Loucy (cell line): ENCODE measurements at regions not wholly inside any gene's neighbourhood (a gene's known extent, or its start where the extent isn't known, plus 50 kb on each side); places are given as distances from the start of the nearest gene placed in this dataset.

ENCODE experiments used
- EZH2phosphoT487 ChIP-seq: fragments of 200-600 bp; IDR thresholded peaks from 2 replicates; pipeline ENCODE4 v1.6.1; 2018; ENCODE audit warnings: antibody characterized with exemption, mild to moderate bottlenecking, moderate library complexity, borderline replicate concordance
- TF ChIP-seq, protein P1 (sequence below): fragments of 200-600 bp; sonication (generic); conservative IDR thresholded peaks from 2 replicates; pipeline ENCODE4 v1.5.1; 2014; ENCODE audit warnings: mild to moderate bottlenecking, antibody characterized with exemption, low read length

GRCh38 chr16:63623551-63624039 is 1498.3 kb downstream of the CDH11 start:
- TF ChIP-seq, protein P1, sequence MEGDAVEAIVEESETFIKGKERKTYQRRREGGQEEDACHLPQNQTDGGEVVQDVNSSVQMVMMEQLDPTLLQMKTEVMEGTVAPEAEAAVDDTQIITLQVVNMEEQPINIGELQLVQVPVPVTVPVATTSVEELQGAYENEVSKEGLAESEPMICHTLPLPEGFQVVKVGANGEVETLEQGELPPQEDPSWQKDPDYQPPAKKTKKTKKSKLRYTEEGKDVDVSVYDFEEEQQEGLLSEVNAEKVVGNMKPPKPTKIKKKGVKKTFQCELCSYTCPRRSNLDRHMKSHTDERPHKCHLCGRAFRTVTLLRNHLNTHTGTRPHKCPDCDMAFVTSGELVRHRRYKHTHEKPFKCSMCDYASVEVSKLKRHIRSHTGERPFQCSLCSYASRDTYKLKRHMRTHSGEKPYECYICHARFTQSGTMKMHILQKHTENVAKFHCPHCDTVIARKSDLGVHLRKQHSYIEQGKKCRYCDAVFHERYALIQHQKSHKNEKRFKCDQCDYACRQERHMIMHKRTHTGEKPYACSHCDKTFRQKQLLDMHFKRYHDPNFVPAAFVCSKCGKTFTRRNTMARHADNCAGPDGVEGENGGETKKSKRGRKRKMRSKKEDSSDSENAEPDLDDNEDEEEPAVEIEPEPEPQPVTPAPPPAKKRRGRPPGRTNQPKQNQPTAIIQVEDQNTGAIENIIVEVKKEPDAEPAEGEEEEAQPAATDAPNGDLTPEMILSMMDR, result no peak
- TF ChIP-seq EZH2phosphoT487, result no peak
